ENCODE measurements at regions not wholly inside any gene's neighbourhood (a gene's known extent, or its start where the extent isn't known, plus 50 kb on each side); places are given as distances from the start of the nearest gene placed in this dataset.

- DNase-seq, result no peak
Observed at GRCh38 chr4:30879855-30880598, 159.9 kb downstream of the PCDH7 start.

- DNase-seq, result no peak
Observed at GRCh38 chr4:30881985-30882384, 161.8 kb downstream of the PCDH7 start.

- DNase-seq, result no peak
Observed at GRCh38 chr4:30882443-30882842, 162.3 kb downstream of the PCDH7 start.

GRCh38 chr4:30882995-30883675, 163.0 kb downstream of the PCDH7 start:
- no peak for DNase-seq

GRCh38 chr4:30901461-30902451, 181.6 kb downstream of the PCDH7 start:
- DNase-seq, result no peak

GRCh38 chr4:30903502-30904214, 183.5 kb downstream of the PCDH7 start:
- no peak for DNase-seq

- no peak for DNase-seq
Observed at GRCh38 chr4:30904215-30904555, 184.0 kb downstream of the PCDH7 start.

GRCh38 chr4:30904588-30904987, 184.4 kb downstream of the PCDH7 start:
- no peak for DNase-seq

- DNase-seq, result no peak
Observed at GRCh38 chr4:30912098-30912714, 192.0 kb downstream of the PCDH7 start.

- no peak for DNase-seq
Observed at GRCh38 chr4:30916337-30917274, 196.4 kb downstream of the PCDH7 start.

GRCh38 chr4:30917946-30918345, 197.8 kb downstream of the PCDH7 start:
- no peak for DNase-seq

- no peak for DNase-seq
Observed at GRCh38 chr4:30919458-30919857, 199.3 kb downstream of the PCDH7 start.

- no peak for DNase-seq
Observed at GRCh38 chr4:30920043-30920442, 199.9 kb downstream of the PCDH7 start.

- no peak for DNase-seq
Observed at GRCh38 chr4:30922625-30923024, 202.5 kb downstream of the PCDH7 start.

- DNase-seq, result no peak
Observed at GRCh38 chr4:30924495-30924894, 204.3 kb downstream of the PCDH7 start.

GRCh38 chr4:30929649-30930048, 209.5 kb downstream of the PCDH7 start:
- DNase-seq, result no peak

GRCh38 chr4:30930276-30930675, 210.1 kb downstream of the PCDH7 start:
- no peak for DNase-seq

GRCh38 chr4:30932581-30932980, 212.4 kb downstream of the PCDH7 start:
- DNase-seq, result no peak

GRCh38 chr4:30939069-30939468, 218.9 kb downstream of the PCDH7 start:
- DNase-seq, result no peak

GRCh38 chr4:30939684-30940083, 219.5 kb downstream of the PCDH7 start:
- no peak for DNase-seq

GRCh38 chr4:30941641-30942040, 221.5 kb downstream of the PCDH7 start:
- no peak for DNase-seq

All from NCI-H187 treated with DMSO at 0.1 percent for 48 hours (cell line).